Neural cell (in vitro differentiated cells): ENCODE measurements at regions not wholly inside any gene's neighbourhood (a gene's known extent, or its start where the extent isn't known, plus 50 kb on each side); places are given as distances from the start of the nearest gene placed in this dataset.

Experiments used
- EP300 ChIP-seq: fragments of 450-650 bp; conservative IDR thresholded peaks from 2 replicates; pipeline ENCODE4 v1.6.1; 2014; ENCODE audit warnings: antibody characterized with exemption, mild to moderate bottlenecking, moderate library complexity; ENCODE audit not compliant: poor library complexity, severe bottlenecking
- POLR2AphosphoS5 ChIP-seq: IDR thresholded peaks from 2 replicates; pipeline ENCODE4 v1.6.1; 2012
- RAD21 ChIP-seq: fragments of 450-650 bp; conservative IDR thresholded peaks from 2 replicates; pipeline ENCODE4 v1.6.1; 2014; ENCODE audit warnings: antibody characterized with exemption, mild to moderate bottlenecking, moderate library complexity
- TF ChIP-seq, protein P1 (sequence below): fragments of 450-650 bp; IDR thresholded peaks from 2 replicates; pipeline ENCODE4 v1.5.1; 2014; ENCODE audit warnings: antibody characterized with exemption, mild to moderate bottlenecking, moderate library complexity; ENCODE audit not compliant: poor library complexity, severe bottlenecking

DNA sequence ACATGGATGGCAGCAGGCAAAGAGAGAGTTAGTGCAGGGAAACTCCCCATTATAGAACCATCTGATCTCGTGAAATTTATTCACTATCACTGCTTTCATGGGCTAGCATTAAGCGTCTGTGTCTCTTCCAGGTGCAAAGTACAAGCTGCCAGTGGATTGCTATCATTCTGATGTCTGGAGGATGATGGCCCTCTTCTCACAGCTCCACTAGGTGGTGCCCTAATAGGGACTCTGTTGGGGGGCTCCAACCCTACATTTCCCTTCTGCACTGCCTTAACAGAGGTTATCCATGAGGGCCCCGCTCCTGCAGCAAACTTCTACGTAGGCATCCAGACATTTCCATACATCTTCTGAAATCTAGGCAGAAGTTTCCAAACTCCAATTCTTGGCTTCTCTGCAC is 347.8 kb upstream of the HS3ST5 start:
- TF ChIP-seq, protein P1, sequence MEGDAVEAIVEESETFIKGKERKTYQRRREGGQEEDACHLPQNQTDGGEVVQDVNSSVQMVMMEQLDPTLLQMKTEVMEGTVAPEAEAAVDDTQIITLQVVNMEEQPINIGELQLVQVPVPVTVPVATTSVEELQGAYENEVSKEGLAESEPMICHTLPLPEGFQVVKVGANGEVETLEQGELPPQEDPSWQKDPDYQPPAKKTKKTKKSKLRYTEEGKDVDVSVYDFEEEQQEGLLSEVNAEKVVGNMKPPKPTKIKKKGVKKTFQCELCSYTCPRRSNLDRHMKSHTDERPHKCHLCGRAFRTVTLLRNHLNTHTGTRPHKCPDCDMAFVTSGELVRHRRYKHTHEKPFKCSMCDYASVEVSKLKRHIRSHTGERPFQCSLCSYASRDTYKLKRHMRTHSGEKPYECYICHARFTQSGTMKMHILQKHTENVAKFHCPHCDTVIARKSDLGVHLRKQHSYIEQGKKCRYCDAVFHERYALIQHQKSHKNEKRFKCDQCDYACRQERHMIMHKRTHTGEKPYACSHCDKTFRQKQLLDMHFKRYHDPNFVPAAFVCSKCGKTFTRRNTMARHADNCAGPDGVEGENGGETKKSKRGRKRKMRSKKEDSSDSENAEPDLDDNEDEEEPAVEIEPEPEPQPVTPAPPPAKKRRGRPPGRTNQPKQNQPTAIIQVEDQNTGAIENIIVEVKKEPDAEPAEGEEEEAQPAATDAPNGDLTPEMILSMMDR = no peak
- TF ChIP-seq POLR2AphosphoS5 (no peak), RAD21 (no peak), EP300 (no peak)
